Trophoblast cell (in vitro differentiated cells and primary cell): ENCODE measurements at regions not wholly inside any gene's neighbourhood (a gene's known extent, or its start where the extent isn't known, plus 50 kb on each side); places are given as distances from the start of the nearest gene placed in this dataset.

Experiments
- DNase-seq, 2 donors: peaks; one replicate each; pipeline ENCODE4 v3.0.0-alpha.2; 2016
- H2AFZ ChIP-seq: 2 replicates; pipeline ENCODE4 v1.6.1; 2013; ENCODE audit warnings: low read length, moderate library complexity, mild to moderate bottlenecking; ENCODE audit not compliant: insufficient read depth, poor library complexity
- H2AK5ac ChIP-seq: 2 replicates; pipeline ENCODE4 v1.6.1; 2013; ENCODE audit warnings: mild to moderate bottlenecking, low read length
- H2BK120ac ChIP-seq: 2 replicates; pipeline ENCODE4 v1.6.1; 2013; ENCODE audit warnings: low read length, mild to moderate bottlenecking, moderate library complexity; ENCODE audit not compliant: insufficient read depth, poor library complexity
- H2BK12ac ChIP-seq: 2 replicates; pipeline ENCODE4 v1.6.1; 2013; ENCODE audit warnings: mild to moderate bottlenecking, low read length, moderate library complexity
- H2BK5ac ChIP-seq: 2 replicates; pipeline ENCODE4 v1.6.1; 2013; ENCODE audit warnings: low read length, low read depth, moderate library complexity, mild to moderate bottlenecking; ENCODE audit not compliant: poor library complexity
- H3K14ac ChIP-seq: 2 replicates; pipeline ENCODE4 v1.6.1; 2013; ENCODE audit warnings: mild to moderate bottlenecking, low read length
- H3K18ac ChIP-seq: 2 replicates; pipeline ENCODE4 v1.6.1; 2013; ENCODE audit warnings: mild to moderate bottlenecking, low read length
- H3K23ac ChIP-seq: 2 replicates; pipeline ENCODE4 v1.6.1; 2013; ENCODE audit warnings: low read length
- H3K27ac ChIP-seq: 2 replicates; pipeline ENCODE4 v1.5.1; 2013; ENCODE audit warnings: low read depth, mild to moderate bottlenecking, inconsistent platforms, low read length, moderate library complexity
- H3K27me3 ChIP-seq: 2 replicates; pipeline ENCODE4 v1.6.1; 2013; ENCODE audit warnings: inconsistent platforms, mild to moderate bottlenecking, low read length, moderate library complexity; ENCODE audit not compliant: insufficient read depth
- H3K36me3 ChIP-seq, 2 experiments: 1 replicate in 1 of 2; 2 replicates in 1 of 2; pipeline ENCODE4 v1.6.1; 2013; ENCODE audit warnings: low read length in 2 of 2, mild to moderate bottlenecking in 2 of 2, moderate library complexity in 1 of 2; ENCODE audit not compliant: insufficient read depth in 2 of 2, control insufficient read depth in 1 of 2
- H3K4ac ChIP-seq: 2 replicates; pipeline ENCODE4 v1.6.1; 2013; ENCODE audit warnings: low read depth, mild to moderate bottlenecking, low read length, moderate library complexity
- H3K4me1 ChIP-seq, 2 experiments: 1 replicate in 1 of 2; 2 replicates in 1 of 2; pipeline ENCODE4 v1.6.1; 2013; ENCODE audit warnings: low read length in 2 of 2, mild to moderate bottlenecking in 2 of 2, moderate library complexity in 1 of 2; ENCODE audit not compliant: insufficient read depth in 2 of 2, control insufficient read depth in 1 of 2
- H3K4me2 ChIP-seq: 2 replicates; pipeline ENCODE4 v1.6.1; 2013; ENCODE audit warnings: inconsistent platforms, mild to moderate bottlenecking, low read length, moderate library complexity
- H3K4me3 ChIP-seq: 2 replicates; pipeline ENCODE4 v1.5.1; 2013; ENCODE audit warnings: mild to moderate bottlenecking, low read depth, low read length, inconsistent platforms
- H3K79me1 ChIP-seq: one replicate; pipeline ENCODE4 v1.6.1; 2013; ENCODE audit warnings: low read length
- H3K79me2 ChIP-seq: 2 replicates; pipeline ENCODE4 v1.6.1; 2013; ENCODE audit warnings: low read length, mild to moderate bottlenecking; ENCODE audit not compliant: control insufficient read depth, insufficient read depth, poor library complexity
- H3K9ac ChIP-seq: 2 replicates; pipeline ENCODE4 v1.6.1; 2013; ENCODE audit warnings: mild to moderate bottlenecking, low read length
- H3K9me3 ChIP-seq: 2 replicates; pipeline ENCODE4 v1.6.1; 2013; ENCODE audit warnings: low read depth, mild to moderate bottlenecking, control low read depth, inconsistent platforms, low read length; ENCODE audit not compliant: insufficient read depth
- H4K12ac ChIP-seq: 2 replicates; pipeline ENCODE4 v1.6.1; 2013; ENCODE audit warnings: low read depth, mild to moderate bottlenecking, low read length, moderate library complexity
- H4K8ac ChIP-seq: 2 replicates; pipeline ENCODE4 v1.6.1; 2013; ENCODE audit warnings: low read depth, mild to moderate bottlenecking, low read length, moderate library complexity
- H4K91ac ChIP-seq: one replicate; pipeline ENCODE4 v1.6.1; 2013; ENCODE audit warnings: low read depth, mild to moderate bottlenecking, low read length, moderate library complexity
- WGBS: extraction: QIAGEN DNeasy Blood & Tissue Kit; methylation state at CpG from one replicate; pipeline ENCODE4 v1.1.7; 2013; ENCODE audit warnings: missing lambda C conversion rate; ENCODE audit not compliant: insufficient read length, insufficient coverage; ENCODE audit errors: extremely low coverage; 5-methylcytosine and 5-hydroxymethylcytosine counted together

DNA sequence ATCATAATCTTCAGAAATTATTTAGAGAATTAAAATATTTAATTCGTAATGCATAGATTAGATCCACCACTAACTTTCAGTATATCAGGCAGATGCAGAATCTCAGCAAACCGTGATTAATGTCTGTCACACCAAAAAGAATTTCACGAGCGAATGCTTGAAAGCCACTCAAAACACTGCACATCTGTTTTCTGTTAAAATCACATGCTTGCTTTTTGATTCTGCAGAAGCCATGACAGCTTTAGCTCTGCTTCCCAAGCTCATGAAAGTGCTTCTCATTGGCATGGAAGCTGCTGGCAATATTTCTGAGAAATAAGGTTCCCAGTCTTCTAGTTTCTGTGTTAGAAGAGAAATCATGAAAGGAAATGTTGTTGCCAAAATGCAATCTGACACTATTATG, 837.8 kb upstream of the LRRN3 start:
- H4K12ac ChIP-seq, result no peak overlapping the region
- H3K23ac ChIP-seq, result no peak overlapping the region
- H3K79me1 ChIP-seq, result no peaks in the 10 kb centered on the region
- H3K18ac ChIP-seq, result no peak overlapping the region
- H3K4me3 ChIP-seq, result no peak overlapping the region
- H2BK5ac ChIP-seq, result no peak overlapping the region
- WGBS, result no CpG with 5 or more reads among the region's 4 CpGs
- no peak overlapping the region for H3K9ac ChIP-seq
- no peak overlapping the region for H4K91ac ChIP-seq
- H2BK120ac ChIP-seq, result no peak overlapping the region
- no peak overlapping the region for H2AFZ ChIP-seq
- no peak overlapping the region for H3K4me2 ChIP-seq
- H3K27ac ChIP-seq, result no peak overlapping the region
- H3K4ac ChIP-seq, result no peak overlapping the region
- no peak overlapping the region for H4K8ac ChIP-seq
- no peak overlapping the region for H3K14ac ChIP-seq
- no peak for DNase-seq
- no peak overlapping the region for H2AK5ac ChIP-seq
- no peaks in the 10 kb centered on the region for H3K4me1 ChIP-seq
- H3K9me3 ChIP-seq, result no peaks in the 10 kb centered on the region
- H3K79me2 ChIP-seq, result no peaks in the 10 kb centered on the region
- no peaks in the 10 kb centered on the region for H3K27me3 ChIP-seq
- H3K36me3 ChIP-seq, result no peaks in the 10 kb centered on the region
- no peak overlapping the region for H2BK12ac ChIP-seq

DNA sequence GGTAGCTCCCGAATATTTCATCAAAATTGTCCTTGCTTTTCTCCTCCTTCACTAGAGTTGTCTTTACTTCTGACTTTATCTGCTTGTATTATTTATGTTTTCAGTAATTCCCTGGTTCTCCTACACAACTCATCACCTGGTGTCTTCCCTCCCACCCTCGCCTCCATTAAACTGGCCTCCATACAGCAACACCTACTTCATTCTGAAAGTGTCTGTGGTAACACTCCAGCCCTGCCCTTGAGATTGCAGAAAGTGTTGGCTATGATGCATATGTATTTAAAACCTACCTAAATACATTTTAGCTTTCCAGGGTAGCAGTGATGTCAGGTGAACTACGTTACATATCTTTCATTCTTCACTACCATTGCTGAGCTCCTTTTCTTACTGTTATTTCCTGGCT, 833.3 kb upstream of the LRRN3 start:
- no peak overlapping the region for H2BK120ac ChIP-seq
- no peak overlapping the region for H3K23ac ChIP-seq
- no peak overlapping the region for H3K4me2 ChIP-seq
- H3K4me3 ChIP-seq, result no peak overlapping the region
- H3K9me3 ChIP-seq, result no peaks in the 10 kb centered on the region
- no peaks in the 10 kb centered on the region for H3K79me2 ChIP-seq
- no peak overlapping the region for H3K4ac ChIP-seq
- no peak overlapping the region for H3K14ac ChIP-seq
- H4K8ac ChIP-seq, result no peak overlapping the region
- H4K12ac ChIP-seq, result no peak overlapping the region
- no peaks in the 10 kb centered on the region for H3K36me3 ChIP-seq
- no peaks in the 10 kb centered on the region for H3K4me1 ChIP-seq
- no peak overlapping the region for H2BK12ac ChIP-seq
- H3K27me3 ChIP-seq, result no peaks in the 10 kb centered on the region
- no peaks in the 10 kb centered on the region for H3K79me1 ChIP-seq
- WGBS, result no CpG with 5 or more reads among the region's 3 CpGs
- no peak overlapping the region for H2AK5ac ChIP-seq
- no peak overlapping the region for H3K9ac ChIP-seq
- H4K91ac ChIP-seq, result no peak overlapping the region
- no peak overlapping the region for H2BK5ac ChIP-seq
- no peak overlapping the region for H3K27ac ChIP-seq
- no peak for DNase-seq
- no peak overlapping the region for H3K18ac ChIP-seq
- H2AFZ ChIP-seq, result no peak overlapping the region

DNA sequence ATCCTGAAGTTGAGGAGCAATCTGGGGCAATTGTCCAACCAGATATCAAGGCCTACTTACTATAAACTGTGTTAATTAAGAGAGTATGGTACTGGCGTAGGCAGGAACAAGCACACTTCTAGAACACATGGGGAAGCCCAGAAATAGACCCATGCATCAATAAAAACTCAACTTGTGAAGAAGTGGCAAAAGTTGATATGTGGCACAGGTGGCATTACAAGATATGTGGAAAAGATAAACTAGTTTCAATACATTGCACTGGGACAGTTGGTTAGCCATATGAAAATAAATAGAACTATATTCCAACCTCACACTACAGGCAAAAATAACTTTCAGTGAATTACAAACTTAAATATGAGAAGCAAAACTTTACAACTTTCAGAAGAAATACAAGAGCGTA, 828.7 kb upstream of the LRRN3 start:
- H3K9ac ChIP-seq, result no peak overlapping the region
- no peak overlapping the region for H3K4me3 ChIP-seq
- no peak overlapping the region for H3K4ac ChIP-seq
- no peak overlapping the region for H2BK5ac ChIP-seq
- no peak overlapping the region for H4K91ac ChIP-seq
- no peak overlapping the region for H3K4me2 ChIP-seq
- H3K18ac ChIP-seq, result no peak overlapping the region
- no peak overlapping the region for H2BK12ac ChIP-seq
- no CpG with 5 or more reads among the region's 2 CpGs for WGBS
- no peak overlapping the region for H3K23ac ChIP-seq
- no peaks in the 10 kb centered on the region for H3K27me3 ChIP-seq
- no peak overlapping the region for H4K8ac ChIP-seq
- H2AK5ac ChIP-seq, result no peak overlapping the region
- H3K14ac ChIP-seq, result no peak overlapping the region
- H4K12ac ChIP-seq, result no peak overlapping the region
- DNase-seq, result no peak
- no peak overlapping the region for H2BK120ac ChIP-seq
- no peaks in the 10 kb centered on the region for H3K79me1 ChIP-seq
- no peaks in the 10 kb centered on the region for H3K9me3 ChIP-seq
- no peaks in the 10 kb centered on the region for H3K4me1 ChIP-seq
- H3K36me3 ChIP-seq, result no peaks in the 10 kb centered on the region
- H2AFZ ChIP-seq, result no peak overlapping the region
- H3K27ac ChIP-seq, result no peak overlapping the region
- H3K79me2 ChIP-seq, result no peaks in the 10 kb centered on the region

DNA sequence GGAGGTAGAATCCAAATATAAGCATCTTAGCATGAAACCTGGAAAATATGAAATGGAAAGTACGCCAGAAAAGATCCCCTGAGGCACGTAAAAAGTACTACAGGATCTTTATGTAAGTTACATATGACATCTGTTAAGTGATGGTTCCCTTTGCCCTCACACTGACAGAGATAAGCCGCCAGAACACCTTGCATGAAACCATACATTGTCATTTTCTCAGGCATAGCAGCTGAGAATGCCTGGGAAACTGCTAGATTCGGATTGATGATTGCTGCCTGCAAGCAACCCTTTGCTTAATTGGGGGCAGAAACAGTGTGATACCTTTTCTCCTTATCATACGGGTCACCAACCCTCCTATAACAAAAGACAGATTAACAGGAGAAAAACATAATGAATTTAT, 826.6 kb upstream of the LRRN3 start:
- DNase-seq, result no peak
- no peak overlapping the region for H3K14ac ChIP-seq
- H3K27ac ChIP-seq, result no peak overlapping the region
- no peaks in the 10 kb centered on the region for H3K9me3 ChIP-seq
- H3K23ac ChIP-seq, result no peak overlapping the region
- WGBS, result no CpG with 5 or more reads among the region's 5 CpGs
- H2BK12ac ChIP-seq, result no peak overlapping the region
- H3K36me3 ChIP-seq, result no peaks in the 10 kb centered on the region
- H3K27me3 ChIP-seq, result no peaks in the 10 kb centered on the region
- H3K18ac ChIP-seq, result no peak overlapping the region
- H3K9ac ChIP-seq, result no peak overlapping the region
- no peak overlapping the region for H4K8ac ChIP-seq
- H2AK5ac ChIP-seq, result no peak overlapping the region
- no peak overlapping the region for H3K4me2 ChIP-seq
- no peak overlapping the region for H3K4me3 ChIP-seq
- no peaks in the 10 kb centered on the region for H3K4me1 ChIP-seq
- no peaks in the 10 kb centered on the region for H3K79me1 ChIP-seq
- no peak overlapping the region for H4K91ac ChIP-seq
- H4K12ac ChIP-seq, result no peak overlapping the region
- H2BK120ac ChIP-seq, result no peak overlapping the region
- no peak overlapping the region for H2AFZ ChIP-seq
- H3K4ac ChIP-seq, result no peak overlapping the region
- H3K79me2 ChIP-seq, result no peaks in the 10 kb centered on the region
- H2BK5ac ChIP-seq, result no peak overlapping the region
